GDM1 (cell line): ENCODE measurements at regions not wholly inside any gene's neighbourhood (a gene's known extent, or its start where the extent isn't known, plus 50 kb on each side); places are given as distances from the start of the nearest gene placed in this dataset.
"Not testable (repeated sequence)": the region's sequence is repeated elsewhere in the genome, so short reads cannot be mapped to it uniquely, and the experiment has no call there.

Experiments
- DNase-seq: peaks from one replicate; lab custom pipeline; 2025; lab: John Stamatoyannopoulos, UW

- DNase-seq, result no peak
Measured at GRCh38 chr12:34304001-34304400, 281.7 kb downstream of the ALG10 start.

DNA sequence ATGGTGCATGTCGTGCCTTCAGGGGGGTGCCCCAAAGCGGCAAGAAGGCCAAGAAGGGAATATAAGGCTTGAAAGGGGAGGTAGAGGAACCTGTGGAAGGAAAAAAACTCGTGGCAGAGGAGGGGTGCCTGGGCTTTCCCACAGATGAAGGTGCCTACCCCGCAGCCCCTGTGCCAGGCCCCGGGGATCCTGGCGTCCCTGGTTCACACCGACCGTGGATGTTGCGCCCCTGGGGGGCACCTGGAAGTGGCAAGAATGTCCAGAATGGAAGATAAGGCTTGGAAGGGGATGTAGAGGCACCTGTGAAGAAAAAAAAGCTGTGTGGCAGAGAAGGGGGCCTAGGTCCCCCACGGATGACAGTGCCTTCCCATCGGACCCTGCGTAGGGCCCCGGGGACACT is 282.2 kb downstream of the ALG10 start:
- no peak for DNase-seq

GRCh38 chr12:34305176-34305575 is 282.9 kb downstream of the ALG10 start:
- DNase-seq, result no peak

- DNase-seq, result no peak
Measured at GRCh38 chr12:34306133-34306830, 284.0 kb downstream of the ALG10 start.

- not testable (repeated sequence) for DNase-seq
Measured at GRCh38 chr12:34309806-34310804, 287.8 kb downstream of the ALG10 start.

- no peak for DNase-seq
Measured at GRCh38 chr12:34311337-34311736, 289.0 kb downstream of the ALG10 start.

DNA sequence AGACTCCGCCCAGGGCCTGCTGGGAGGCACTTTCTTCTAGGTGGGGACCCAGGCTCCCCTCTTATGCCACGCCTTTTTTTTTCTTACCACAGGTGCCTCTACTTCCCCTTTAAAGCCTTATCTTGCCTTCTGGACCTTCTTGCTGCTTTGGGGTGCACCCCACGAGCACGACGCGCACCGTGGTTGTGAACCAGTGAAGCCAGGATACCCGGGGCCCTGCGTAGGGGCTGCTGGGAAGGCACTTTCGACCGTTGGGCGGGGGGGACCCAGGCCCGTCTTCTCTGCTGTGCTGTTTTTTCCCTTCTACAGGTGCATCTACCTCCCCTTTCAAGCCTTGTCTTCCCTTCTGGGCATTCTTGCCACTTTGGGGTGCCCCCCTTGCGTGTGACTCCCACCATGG is 305.4 kb downstream of the ALG10 start:
- no peak for DNase-seq

DNA sequence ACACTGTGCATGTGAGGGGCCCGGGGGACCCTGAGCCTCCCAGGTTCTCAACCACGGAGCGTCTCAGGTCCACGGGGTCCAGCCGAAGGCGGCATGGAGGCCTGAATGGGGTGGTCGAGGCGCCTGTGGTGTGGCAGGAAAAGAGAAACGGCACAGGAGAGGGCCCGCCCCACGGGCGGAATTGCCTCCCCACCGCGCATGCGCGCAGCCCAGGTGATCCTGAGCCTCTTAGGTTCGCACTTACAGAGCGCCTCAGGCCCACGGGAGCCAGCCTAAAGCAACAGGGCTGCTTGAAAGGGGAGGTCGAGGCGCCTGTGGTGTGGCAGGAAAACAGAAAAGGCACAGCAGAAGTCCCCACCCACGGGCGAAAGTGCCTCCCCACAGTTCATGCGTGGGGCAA is 311.0 kb downstream of the ALG10 start:
- DNase-seq, result no peak

- DNase-seq, result no peak
Measured at GRCh38 chr12:34334538-34334937, 312.2 kb downstream of the ALG10 start.

- DNase-seq, result no peak
Measured at GRCh38 chr12:34334953-34335743, 312.9 kb downstream of the ALG10 start.

GRCh38 chr12:34335819-34336262 is 313.5 kb downstream of the ALG10 start:
- no peak for DNase-seq

DNA sequence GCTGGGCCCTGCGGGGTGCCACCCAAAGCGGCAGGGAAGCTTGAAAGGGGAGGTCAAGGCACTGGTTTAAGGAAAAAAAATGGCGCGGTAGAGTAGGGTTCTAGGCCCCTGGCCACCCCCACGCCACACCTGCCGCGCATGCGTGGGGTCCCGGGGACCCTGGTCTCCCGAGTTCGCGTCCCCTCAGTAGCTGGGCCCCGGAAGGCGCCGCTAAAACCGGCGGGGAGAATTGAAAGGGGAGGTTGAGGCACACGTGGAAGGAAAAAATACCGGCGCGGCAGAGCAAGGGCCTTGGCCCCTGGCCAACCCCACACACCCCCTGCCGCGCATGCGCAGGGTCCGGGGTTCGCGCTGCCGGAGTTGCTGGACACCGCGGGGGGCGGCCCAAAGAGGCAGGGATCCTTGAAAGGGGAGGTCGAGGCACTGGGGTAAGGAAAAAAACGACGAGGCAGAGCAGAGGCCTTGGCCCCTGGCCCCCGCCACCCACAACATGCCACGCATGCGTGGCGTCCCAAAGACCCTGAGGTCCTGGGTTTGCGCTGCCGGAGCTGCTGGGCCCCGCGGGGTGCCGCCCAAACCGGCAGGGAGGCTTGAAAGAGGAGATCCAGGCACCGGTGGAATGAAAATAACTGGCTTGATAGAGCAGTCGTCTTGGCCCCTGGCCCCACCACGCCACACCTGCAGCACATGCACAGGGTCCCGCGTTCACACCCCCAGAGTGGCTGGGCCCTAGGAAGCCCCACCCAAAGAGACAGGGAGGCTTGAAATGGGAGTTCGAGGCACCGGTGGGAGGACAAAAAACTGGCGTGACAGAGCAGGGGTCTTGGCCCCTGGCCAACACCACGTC is 314.5 kb downstream of the ALG10 start:
- no peak for DNase-seq

DNA sequence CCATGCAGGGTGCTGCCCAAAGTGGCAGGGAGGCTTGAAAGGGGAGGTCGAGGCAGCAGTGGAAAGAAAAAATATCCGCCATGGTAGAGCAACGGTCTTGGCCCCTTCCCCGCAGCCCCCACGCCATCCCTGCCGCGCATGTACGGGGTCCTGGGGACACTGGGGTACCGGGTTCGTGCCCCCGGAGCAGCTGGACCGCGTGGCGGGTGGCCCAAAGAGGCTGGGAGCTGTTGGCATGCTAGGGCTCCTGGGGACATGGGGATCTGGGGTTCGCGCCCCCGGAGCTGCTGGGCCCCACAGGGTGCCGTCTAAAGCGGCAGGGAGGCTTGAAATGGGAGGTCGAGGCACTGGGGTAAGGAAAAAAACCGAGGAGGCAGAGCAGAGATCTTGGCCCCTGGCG is 316.5 kb downstream of the ALG10 start:
- no peak for DNase-seq

DNA sequence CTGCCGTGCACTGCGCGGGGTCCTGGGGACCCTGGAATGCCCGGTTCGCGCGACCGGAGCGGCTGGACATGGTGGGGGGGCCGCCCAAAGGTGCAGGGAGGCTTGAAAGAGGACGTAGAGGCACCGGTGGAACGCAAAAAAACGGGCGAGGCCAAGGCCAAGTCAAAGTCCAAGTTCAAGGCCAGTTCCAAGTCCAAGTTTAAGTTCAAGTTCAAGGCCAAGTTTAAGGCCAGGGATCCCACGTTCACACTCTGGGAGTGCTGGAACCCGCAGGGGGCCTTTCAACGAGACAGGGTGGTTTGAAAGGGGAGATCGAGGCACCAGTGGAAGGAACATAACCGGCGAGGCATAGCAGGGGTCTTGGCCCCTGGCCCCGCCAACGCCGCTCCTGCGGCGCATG is 317.6 kb downstream of the ALG10 start:
- DNase-seq, result no peak

- DNase-seq, result no peak
Measured at GRCh38 chr12:34340534-34341361, 318.5 kb downstream of the ALG10 start.

GRCh38 chr12:34341362-34341733 is 319.1 kb downstream of the ALG10 start:
- DNase-seq, result no peak

DNA sequence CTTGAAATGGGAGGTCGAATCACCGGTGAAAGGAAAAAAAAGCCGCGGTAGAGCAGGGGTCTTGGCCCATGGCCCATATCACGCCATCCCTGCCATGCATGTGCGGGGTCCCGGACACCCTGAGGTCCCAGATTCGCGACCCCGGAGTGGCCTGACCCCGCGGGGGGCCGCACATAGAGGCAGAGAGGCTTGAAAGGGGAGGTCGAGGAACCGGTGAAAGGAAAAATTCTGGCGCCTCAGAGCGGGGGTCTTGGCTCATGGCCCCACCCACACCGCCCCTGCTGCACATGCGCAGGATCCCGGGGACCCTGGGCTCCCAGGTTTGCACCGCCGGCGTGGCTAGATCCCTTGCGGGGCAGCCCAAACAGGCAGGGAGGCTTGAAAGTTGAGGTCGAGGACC is 319.8 kb downstream of the ALG10 start:
- no peak for DNase-seq

- DNase-seq, result no peak
Measured at GRCh38 chr12:34343345-34343744, 321.0 kb downstream of the ALG10 start.

DNA sequence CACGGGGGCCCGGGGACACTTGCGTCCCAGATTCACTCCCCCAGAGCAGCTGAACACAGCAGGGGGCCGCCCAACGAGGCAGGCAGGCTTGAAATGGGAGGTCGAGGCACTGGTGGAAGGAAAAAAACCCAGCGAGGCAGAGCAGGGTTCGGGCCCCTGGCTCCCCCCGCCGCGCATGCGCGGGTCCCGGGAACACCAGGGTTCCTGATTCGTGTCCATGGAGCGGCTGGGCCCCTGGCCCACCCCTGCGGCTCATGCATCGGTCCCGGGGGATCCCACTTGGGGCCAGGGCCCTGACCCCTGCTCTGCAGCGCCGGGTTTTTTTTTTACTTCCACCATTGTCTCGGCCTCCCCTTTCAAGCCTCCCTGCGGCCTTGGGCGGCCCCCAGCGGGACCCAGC is 321.5 kb downstream of the ALG10 start:
- DNase-seq, result no peak

- no peak for DNase-seq
Measured at GRCh38 chr12:34344851-34345522, 322.7 kb downstream of the ALG10 start.
